WI38 (cell line): ENCODE measurements at regions not wholly inside any gene's neighbourhood (a gene's known extent, or its start where the extent isn't known, plus 50 kb on each side); places are given as distances from the start of the nearest gene placed in this dataset.
"Not testable (repeated sequence)": the region's sequence is repeated elsewhere in the genome, so short reads cannot be mapped to it uniquely, and the experiment has no call there.

ENCODE experiments used
- H3K4me3 ChIP-seq: 2 replicates; pipeline ENCODE4 v1.5.1; 2011; ENCODE audit warnings: low read depth, mild to moderate bottlenecking, control low read depth, low read length
- CTCF ChIP-seq: IDR thresholded peaks from 2 replicates; pipeline ENCODE4 v1.5.1; 2012; ENCODE audit warnings: low read depth, mild to moderate bottlenecking, control low read depth, low read length

DNA sequence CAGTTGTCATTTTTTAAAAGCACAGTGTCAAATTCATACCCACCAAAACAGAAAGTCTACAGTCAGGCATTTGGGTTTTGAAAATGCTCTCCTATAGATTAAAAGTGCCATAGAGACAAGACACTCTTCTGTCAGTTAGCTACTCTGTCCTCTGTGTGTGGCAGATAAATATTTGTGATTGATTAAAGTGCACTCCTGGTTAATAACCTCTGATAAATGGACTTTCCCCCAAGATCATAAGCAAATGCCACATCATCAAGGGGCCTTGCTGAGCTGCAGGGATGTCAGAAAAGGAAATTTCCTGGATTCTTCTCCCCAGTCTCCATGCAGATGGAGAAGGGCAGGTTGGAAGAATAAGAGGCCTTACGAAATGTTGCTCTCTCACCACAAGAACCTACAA lies 1329.5 kb upstream of the TMEM132C start:
- no peak for TF ChIP-seq CTCF
- H3K4me3 ChIP-seq, result no peak overlapping the region

GRCh38 chr12:126944684-126945083 lies 1322.3 kb upstream of the TMEM132C start:
- no peak for TF ChIP-seq CTCF
- H3K4me3 ChIP-seq, result no peak overlapping the region

DNA sequence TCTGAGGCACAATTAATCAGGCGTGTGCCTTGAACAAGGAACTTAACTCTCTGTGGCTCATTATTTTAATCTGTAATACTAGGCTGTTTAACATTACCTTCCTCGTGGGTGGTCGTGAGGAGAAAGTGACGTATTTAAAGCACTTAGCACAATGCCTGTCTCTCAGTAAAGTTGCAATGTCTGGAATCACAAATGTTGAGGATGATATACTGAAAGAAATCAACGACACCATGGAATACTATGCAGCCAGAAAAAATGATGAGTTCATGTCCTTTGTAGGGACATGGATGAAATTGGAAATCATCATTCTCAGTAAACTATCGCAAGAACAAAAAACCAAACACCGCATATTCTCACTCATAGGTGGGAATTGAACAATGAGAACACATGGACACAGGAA lies 1320.0 kb upstream of the TMEM132C start:
- H3K4me3 ChIP-seq, result not testable (repeated sequence)

GRCh38 chr12:126949558-126949957 lies 1317.4 kb upstream of the TMEM132C start:
- TF ChIP-seq CTCF, result no peak
- H3K4me3 ChIP-seq, result no peak overlapping the region

- TF ChIP-seq CTCF, result no peak
- H3K4me3 ChIP-seq, result no peak overlapping the region
Observed at GRCh38 chr12:126950266-126950665, 1316.7 kb upstream of the TMEM132C start.

- TF ChIP-seq CTCF, result no peak
- no peak overlapping the region for H3K4me3 ChIP-seq
Observed at GRCh38 chr12:126952096-126953007, 1314.6 kb upstream of the TMEM132C start.

DNA sequence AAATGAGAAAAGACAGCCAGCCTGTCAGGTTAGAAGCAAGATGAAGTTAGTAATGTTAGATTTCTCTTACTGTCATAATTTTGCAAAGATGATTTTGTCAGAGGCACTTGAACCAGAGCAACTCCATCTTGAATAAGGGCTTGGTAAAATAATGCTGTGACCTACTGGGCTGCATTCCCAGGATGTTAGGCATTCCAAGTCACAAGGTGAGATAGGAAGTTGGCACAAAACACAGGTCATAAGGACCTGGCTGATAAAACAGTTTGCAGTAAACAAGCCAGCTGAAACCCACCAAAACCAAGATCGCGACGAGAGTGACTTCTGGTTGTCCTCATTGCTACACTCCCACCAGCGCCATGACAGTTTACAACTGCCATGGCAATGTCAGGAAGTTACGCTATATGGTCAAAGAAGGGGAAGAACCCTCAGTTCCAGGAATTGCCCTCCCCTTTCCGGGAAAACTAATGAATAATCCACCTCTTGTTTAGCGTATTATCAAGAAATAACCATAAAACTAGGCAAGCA lies 1313.5 kb upstream of the TMEM132C start:
- TF ChIP-seq CTCF, result no peak
- H3K4me3 ChIP-seq, result no peak overlapping the region

GRCh38 chr12:126960221-126960620 lies 1306.7 kb upstream of the TMEM132C start:
- no peak for TF ChIP-seq CTCF
- H3K4me3 ChIP-seq, result no peak overlapping the region
